ENCODE measurements at regions not wholly inside any gene's neighbourhood (a gene's known extent, or its start where the extent isn't known, plus 50 kb on each side); places are given as distances from the start of the nearest gene placed in this dataset.

DNA sequence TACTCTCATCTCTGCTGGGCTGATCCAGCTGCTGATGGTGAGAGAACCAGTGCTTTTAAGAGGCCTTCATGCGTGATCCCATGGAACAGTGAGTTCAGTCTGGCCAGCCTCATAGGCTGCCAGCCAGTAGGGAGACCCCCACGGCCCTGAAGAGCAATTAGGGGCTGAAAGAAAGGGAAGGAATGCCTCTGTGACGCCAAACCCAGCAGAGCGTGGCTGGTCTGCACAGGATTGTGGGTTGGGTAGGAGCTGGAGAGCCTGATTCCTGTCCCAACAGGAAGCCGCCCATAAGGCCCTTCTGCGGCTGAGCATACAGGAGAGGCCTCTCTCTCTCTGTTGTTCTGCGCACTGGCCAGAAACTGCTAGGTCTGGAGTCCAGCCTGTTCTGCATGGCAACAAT lies 181.5 kb upstream of the E2F8 start:
- Histone ChIP-seq H3K27ac (ENCODE audit: low read length) (no peak overlapping the region), H3K4me3 (ENCODE audit: low read depth in 2 of 2, low read length in 2 of 2) (no peak overlapping the region), H3K27me3 (ENCODE audit: control insufficient read depth, insufficient read depth, low read length) (peaks cover 8% of the 10 kb centered on the region; the same call in 1 of the 2 replicates), H3K4me1 (ENCODE audit: control insufficient read depth, insufficient read depth, low read length) (no peaks in the 10 kb centered on the region), H3K36me3 (ENCODE audit: control insufficient read depth, insufficient read depth, low read length) (no peaks in the 10 kb centered on the region), H3K9me3 (ENCODE audit: control insufficient read depth, insufficient read depth, low read depth, low read length) (no peaks in the 10 kb centered on the region)
- ATAC-seq: no peak
- in situ Hi-C loops (cut with HindIII; ENCODE audit: low pct_unique_long_range_greater_than_20kb, low sequenced_read_pairs): no loop called here
- intact Hi-C loops (cut with micrococcal nuclease; ENCODE audit: unreplicated experiment): no loop called here
- ChIA-PET CTCF (interaction anchor here (0.8 kb wide), 1 partner anchor 405 kb away, joined by 5 read pairs; no protein-coding TSS in a partner anchor), POLR2A (no interaction called here)
- TF ChIP-seq SIN3A (IDR thresholded peaks at IDR 0.05; ENCODE audit: borderline replicate concordance, insufficient read depth, low read depth, low read length) (no peak), TCF7L2 (IDR thresholded peaks at IDR 0.05; ENCODE audit: low read depth, low read length) (no peak), POLR2AphosphoS5 (IDR thresholded peaks at IDR 0.05; ENCODE audit: low read depth, low read length) (no peak)
- TF ChIP-seq, protein P1, sequence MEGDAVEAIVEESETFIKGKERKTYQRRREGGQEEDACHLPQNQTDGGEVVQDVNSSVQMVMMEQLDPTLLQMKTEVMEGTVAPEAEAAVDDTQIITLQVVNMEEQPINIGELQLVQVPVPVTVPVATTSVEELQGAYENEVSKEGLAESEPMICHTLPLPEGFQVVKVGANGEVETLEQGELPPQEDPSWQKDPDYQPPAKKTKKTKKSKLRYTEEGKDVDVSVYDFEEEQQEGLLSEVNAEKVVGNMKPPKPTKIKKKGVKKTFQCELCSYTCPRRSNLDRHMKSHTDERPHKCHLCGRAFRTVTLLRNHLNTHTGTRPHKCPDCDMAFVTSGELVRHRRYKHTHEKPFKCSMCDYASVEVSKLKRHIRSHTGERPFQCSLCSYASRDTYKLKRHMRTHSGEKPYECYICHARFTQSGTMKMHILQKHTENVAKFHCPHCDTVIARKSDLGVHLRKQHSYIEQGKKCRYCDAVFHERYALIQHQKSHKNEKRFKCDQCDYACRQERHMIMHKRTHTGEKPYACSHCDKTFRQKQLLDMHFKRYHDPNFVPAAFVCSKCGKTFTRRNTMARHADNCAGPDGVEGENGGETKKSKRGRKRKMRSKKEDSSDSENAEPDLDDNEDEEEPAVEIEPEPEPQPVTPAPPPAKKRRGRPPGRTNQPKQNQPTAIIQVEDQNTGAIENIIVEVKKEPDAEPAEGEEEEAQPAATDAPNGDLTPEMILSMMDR (IDR thresholded peaks at IDR 0.05): no peak
- TF ChIP-seq, protein P2, sequence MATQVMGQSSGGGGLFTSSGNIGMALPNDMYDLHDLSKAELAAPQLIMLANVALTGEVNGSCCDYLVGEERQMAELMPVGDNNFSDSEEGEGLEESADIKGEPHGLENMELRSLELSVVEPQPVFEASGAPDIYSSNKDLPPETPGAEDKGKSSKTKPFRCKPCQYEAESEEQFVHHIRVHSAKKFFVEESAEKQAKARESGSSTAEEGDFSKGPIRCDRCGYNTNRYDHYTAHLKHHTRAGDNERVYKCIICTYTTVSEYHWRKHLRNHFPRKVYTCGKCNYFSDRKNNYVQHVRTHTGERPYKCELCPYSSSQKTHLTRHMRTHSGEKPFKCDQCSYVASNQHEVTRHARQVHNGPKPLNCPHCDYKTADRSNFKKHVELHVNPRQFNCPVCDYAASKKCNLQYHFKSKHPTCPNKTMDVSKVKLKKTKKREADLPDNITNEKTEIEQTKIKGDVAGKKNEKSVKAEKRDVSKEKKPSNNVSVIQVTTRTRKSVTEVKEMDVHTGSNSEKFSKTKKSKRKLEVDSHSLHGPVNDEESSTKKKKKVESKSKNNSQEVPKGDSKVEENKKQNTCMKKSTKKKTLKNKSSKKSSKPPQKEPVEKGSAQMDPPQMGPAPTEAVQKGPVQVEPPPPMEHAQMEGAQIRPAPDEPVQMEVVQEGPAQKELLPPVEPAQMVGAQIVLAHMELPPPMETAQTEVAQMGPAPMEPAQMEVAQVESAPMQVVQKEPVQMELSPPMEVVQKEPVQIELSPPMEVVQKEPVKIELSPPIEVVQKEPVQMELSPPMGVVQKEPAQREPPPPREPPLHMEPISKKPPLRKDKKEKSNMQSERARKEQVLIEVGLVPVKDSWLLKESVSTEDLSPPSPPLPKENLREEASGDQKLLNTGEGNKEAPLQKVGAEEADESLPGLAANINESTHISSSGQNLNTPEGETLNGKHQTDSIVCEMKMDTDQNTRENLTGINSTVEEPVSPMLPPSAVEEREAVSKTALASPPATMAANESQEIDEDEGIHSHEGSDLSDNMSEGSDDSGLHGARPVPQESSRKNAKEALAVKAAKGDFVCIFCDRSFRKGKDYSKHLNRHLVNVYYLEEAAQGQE (IDR thresholded peaks at IDR 0.05; ENCODE audit: insufficient read depth in 1 of 2, low read depth in 2 of 2, low read length in 1 of 2): no peak
- no TSS peak for BruUV-seq (replicated peaks)
- no peak for DNase-seq (ENCODE audit: low read depth, low spot score)

DNA sequence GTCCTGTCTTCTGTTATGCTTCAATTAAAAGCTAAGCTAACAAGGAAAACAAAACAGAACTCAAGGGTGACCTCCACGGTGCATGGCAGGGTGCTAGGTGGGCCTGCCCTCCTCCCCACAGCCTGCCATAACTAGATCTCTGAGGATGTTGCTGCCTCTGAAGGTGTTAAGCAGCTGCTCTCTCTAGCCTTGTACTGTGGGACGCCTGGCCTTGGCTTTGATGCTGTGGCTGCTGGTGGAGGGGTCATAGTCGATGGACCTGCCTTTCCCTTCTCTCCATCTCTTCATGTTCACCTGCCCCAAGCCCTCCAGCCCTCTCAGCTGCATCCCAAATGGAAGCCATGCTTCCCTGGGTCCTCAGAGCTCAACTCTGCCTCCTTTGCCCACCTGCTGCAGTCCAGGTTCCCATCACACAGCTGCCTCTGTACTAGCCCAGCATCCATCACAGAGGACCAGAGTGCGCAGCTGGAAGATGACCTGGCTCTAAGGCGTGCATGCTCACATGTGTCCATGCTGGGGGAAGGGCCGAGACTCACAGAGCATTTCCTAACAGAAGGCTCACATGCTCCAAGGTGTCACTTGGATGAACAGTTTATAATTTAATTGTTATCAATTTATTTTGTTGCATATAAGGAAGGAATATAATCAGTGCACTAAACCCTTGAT lies 180.3 kb upstream of the E2F8 start:
- no TSS peak for BruUV-seq (replicated peaks)
- Histone ChIP-seq H3K27me3 (ENCODE audit: control insufficient read depth, insufficient read depth, low read length) (peaks cover 4% of the 10 kb centered on the region; the same call in 1 of the 2 replicates), H3K4me1 (ENCODE audit: control insufficient read depth, insufficient read depth, low read length) (no peaks in the 10 kb centered on the region), H3K27ac (ENCODE audit: low read length) (no peak overlapping the region), H3K9me3 (ENCODE audit: control insufficient read depth, insufficient read depth, low read depth, low read length) (no peaks in the 10 kb centered on the region), H3K36me3 (ENCODE audit: control insufficient read depth, insufficient read depth, low read length) (no peaks in the 10 kb centered on the region), H3K4me3 (ENCODE audit: low read depth in 2 of 2, low read length in 2 of 2) (no peak overlapping the region)
- no peak for TF ChIP-seq POLR2AphosphoS5 (IDR thresholded peaks at IDR 0.05; ENCODE audit: low read depth, low read length)
- no peak for TF ChIP-seq TCF7L2 (IDR thresholded peaks at IDR 0.05; ENCODE audit: low read depth, low read length)
- TF ChIP-seq, protein P2 (IDR thresholded peaks at IDR 0.05; ENCODE audit: insufficient read depth in 1 of 2, low read depth in 2 of 2, low read length in 1 of 2): no peak
- TF ChIP-seq SIN3A (IDR thresholded peaks at IDR 0.05; ENCODE audit: borderline replicate concordance, insufficient read depth, low read depth, low read length): no peak
- TF ChIP-seq, protein P1 (IDR thresholded peaks at IDR 0.05): no peak
- ATAC-seq (no peak), DNase-seq (ENCODE audit: low read depth, low spot score) (no peak)
- POLR2A ChIA-PET: no interaction called here
- in situ Hi-C loops (cut with HindIII; ENCODE audit: low pct_unique_long_range_greater_than_20kb, low sequenced_read_pairs) (no loop called here), intact Hi-C loops (cut with micrococcal nuclease; ENCODE audit: unreplicated experiment) (no loop called here)
- CTCF ChIA-PET: no interaction called here
